Left renal pelvis (tissue), 4 donors: ENCODE measurements at regions not wholly inside any gene's neighbourhood (a gene's known extent, or its start where the extent isn't known, plus 50 kb on each side); places are given as distances from the start of the nearest gene placed in this dataset.
"Not testable (repeated sequence)": the region's sequence is repeated elsewhere in the genome, so short reads cannot be mapped to it uniquely, and the experiment has no call there.

ENCODE experiments used
- DNase-seq, 4 donors: peaks; one replicate each; pipeline ENCODE4 v3.0.0-alpha.2; 2013; ENCODE audit warnings: low read depth in 4 of 4, low spot score in 3 of 4

GRCh38 chr2:138901530-138901929 is 121.3 kb upstream of the NXPH2 start:
- DNase-seq: no peak

GRCh38 chr2:138898855-138899254 is 118.7 kb upstream of the NXPH2 start:
- no peak for DNase-seq

- no peak for DNase-seq
Observed at GRCh38 chr2:138897274-138897673, 117.1 kb upstream of the NXPH2 start.

GRCh38 chr2:138893746-138894145 is 113.6 kb upstream of the NXPH2 start:
- no peak for DNase-seq

- DNase-seq: no peak
Observed at GRCh38 chr2:138881126-138881525, 100.9 kb upstream of the NXPH2 start.

- DNase-seq: no peak
Observed at GRCh38 chr2:138879931-138880330, 99.7 kb upstream of the NXPH2 start.

- no peak for DNase-seq
Observed at GRCh38 chr2:138877421-138877820, 97.2 kb upstream of the NXPH2 start.

- DNase-seq: no peak
Observed at GRCh38 chr2:138874251-138874650, 94.1 kb upstream of the NXPH2 start.

GRCh38 chr2:138872116-138872515 is 91.9 kb upstream of the NXPH2 start:
- not testable (repeated sequence) for DNase-seq

GRCh38 chr2:138871312-138871711 is 91.1 kb upstream of the NXPH2 start:
- DNase-seq: no peak

GRCh38 chr2:138867341-138867740 is 87.2 kb upstream of the NXPH2 start:
- DNase-seq: no peak

GRCh38 chr2:138866797-138867196 is 86.6 kb upstream of the NXPH2 start:
- DNase-seq: no peak

- DNase-seq: no peak
Observed at GRCh38 chr2:138853761-138854160, 73.6 kb upstream of the NXPH2 start.

- DNase-seq: no peak
Observed at GRCh38 chr2:138853296-138853695, 73.1 kb upstream of the NXPH2 start.

GRCh38 chr2:138846216-138846821 is 66.1 kb upstream of the NXPH2 start:
- DNase-seq: peak in 1 of 4 donors; percentile 2

- DNase-seq: no peak
Observed at GRCh38 chr2:138842341-138842740, 62.2 kb upstream of the NXPH2 start.

- DNase-seq: no peak
Observed at GRCh38 chr2:138841459-138841858, 61.3 kb upstream of the NXPH2 start.

GRCh38 chr2:138838851-138839620 is 58.8 kb upstream of the NXPH2 start:
- DNase-seq: no peak

GRCh38 chr2:138831691-138832090 is 51.5 kb upstream of the NXPH2 start:
- no peak for DNase-seq

- no peak for DNase-seq
Observed at GRCh38 chr2:138831154-138831553, 51.0 kb upstream of the NXPH2 start.

GRCh38 chr2:138830547-138830946 is 50.4 kb upstream of the NXPH2 start:
- DNase-seq: no peak
